ENCODE measurements at regions not wholly inside any gene's neighbourhood (a gene's known extent, or its start where the extent isn't known, plus 50 kb on each side); places are given as distances from the start of the nearest gene placed in this dataset.

GRCh38 chr10:122767621-122768388, 68.2 kb upstream of the C10orf120 start:
- Histone ChIP-seq H4K8ac (replicated peaks; ENCODE audit: insufficient read length, low read depth, low read length) (no peak overlapping the region), H2AK5ac (ENCODE audit: insufficient read length, low read length) (no peak overlapping the region), H3K14ac (ENCODE audit: insufficient read depth, low read length) (no peak overlapping the region), H2BK15ac (ENCODE audit: low read depth, low read length) (no peak overlapping the region), H3K79me2 (ENCODE audit: insufficient read depth, low read length) (no peaks in the 10 kb centered on the region), H3K4me1 (ENCODE audit: insufficient read depth, low read length) (no peaks in the 10 kb centered on the region), H4K20me1 (ENCODE audit: control insufficient read depth, insufficient read depth, insufficient read length) (no peaks in the 10 kb centered on the region), H3K9ac (ENCODE audit: extremely low read depth, insufficient read length, low read length) (no peak overlapping the region), H2BK20ac (ENCODE audit: low read depth, low read length, poor library complexity, severe bottlenecking) (no peak overlapping the region), H2AFZ (ENCODE audit: low read length) (no peak overlapping the region), H2BK120ac (ENCODE audit: low read depth, low read length, poor library complexity, severe bottlenecking) (no peak overlapping the region), H3K23ac (ENCODE audit: insufficient read length, low read depth, low read length) (no peak overlapping the region), H3K79me1 (ENCODE audit: insufficient read depth, low read depth, low read length, poor library complexity, severe bottlenecking) (no peaks in the 10 kb centered on the region), H4K91ac (ENCODE audit: insufficient read length, low read depth, low read length) (no peak overlapping the region), H4K5ac (ENCODE audit: insufficient read length, low read depth, low read length) (no peak overlapping the region), H2BK12ac (ENCODE audit: insufficient read length, low read depth, low read length) (no peak overlapping the region), H3K23me2 (ENCODE audit: insufficient read length, low read depth, low read length, poor library complexity, severe bottlenecking) (no peaks in the 10 kb centered on the region), H2BK5ac (ENCODE audit: insufficient read length, low read length) (no peak overlapping the region), H3K4ac (ENCODE audit: low read depth, low read length) (no peak overlapping the region), H3K56ac (ENCODE audit: insufficient read length, low read depth, low read length) (no peak overlapping the region), H3K27ac (ENCODE audit: insufficient read length, low read depth, low read length) (no peak overlapping the region), H3K9me3 (ENCODE audit: control insufficient read depth, low read depth, low read length) (peaks cover 9% of the 10 kb centered on the region), H3T11ph (ENCODE audit: low read length) (no peak overlapping the region), H3K27me3 (ENCODE audit: insufficient read depth, low read length) (no peaks in the 10 kb centered on the region), H3K4me2 (ENCODE audit: insufficient read depth, insufficient read length, low read length) (no peak overlapping the region), H3K18ac (ENCODE audit: insufficient read length, low read depth, low read length) (no peak overlapping the region)
- no peak overlapping the region for H3K4me3 Mint-ChIP-seq
- peaks cover 2% of the 10 kb centered on the region; the same call in 1 of the 2 replicates for H3K27me3 Mint-ChIP-seq (ENCODE audit: low read depth)
- WGBS (ENCODE audit: extremely low coverage, insufficient read length, low lambda C conversion rate): no CpG with 5 or more reads among the region's 12 CpGs
- H3K9me3 Mint-ChIP-seq: peaks cover 6 to 7% of the 10 kb centered on the region in 2 experiments
- H3K36me3 Mint-ChIP-seq (ENCODE audit: insufficient read depth in 1 of 3, low read depth in 3 of 3): peaks cover 0 to 1% (median under 1%) of the 10 kb centered on the region in 3 experiments; a peak in 3 of 7 replicates
- H3K27ac Mint-ChIP-seq: no peak overlapping the region
- TF ChIP-seq, protein P1, sequence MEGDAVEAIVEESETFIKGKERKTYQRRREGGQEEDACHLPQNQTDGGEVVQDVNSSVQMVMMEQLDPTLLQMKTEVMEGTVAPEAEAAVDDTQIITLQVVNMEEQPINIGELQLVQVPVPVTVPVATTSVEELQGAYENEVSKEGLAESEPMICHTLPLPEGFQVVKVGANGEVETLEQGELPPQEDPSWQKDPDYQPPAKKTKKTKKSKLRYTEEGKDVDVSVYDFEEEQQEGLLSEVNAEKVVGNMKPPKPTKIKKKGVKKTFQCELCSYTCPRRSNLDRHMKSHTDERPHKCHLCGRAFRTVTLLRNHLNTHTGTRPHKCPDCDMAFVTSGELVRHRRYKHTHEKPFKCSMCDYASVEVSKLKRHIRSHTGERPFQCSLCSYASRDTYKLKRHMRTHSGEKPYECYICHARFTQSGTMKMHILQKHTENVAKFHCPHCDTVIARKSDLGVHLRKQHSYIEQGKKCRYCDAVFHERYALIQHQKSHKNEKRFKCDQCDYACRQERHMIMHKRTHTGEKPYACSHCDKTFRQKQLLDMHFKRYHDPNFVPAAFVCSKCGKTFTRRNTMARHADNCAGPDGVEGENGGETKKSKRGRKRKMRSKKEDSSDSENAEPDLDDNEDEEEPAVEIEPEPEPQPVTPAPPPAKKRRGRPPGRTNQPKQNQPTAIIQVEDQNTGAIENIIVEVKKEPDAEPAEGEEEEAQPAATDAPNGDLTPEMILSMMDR (conservative IDR thresholded peaks at IDR 0.05): no peak
- no peaks in the 10 kb centered on the region for H3K4me1 Mint-ChIP-seq
- DNase-seq: no peak
